Mucosa of gallbladder (tissue), 1 donor: ENCODE measurements at regions not wholly inside any gene's neighbourhood (a gene's known extent, or its start where the extent isn't known, plus 50 kb on each side); places are given as distances from the start of the nearest gene placed in this dataset.
A peak's percentile ranks its signal among the peaks of the same experiment; 100 is the strongest.

Source experiments
- DNase-seq: peaks from one replicate; pipeline ENCODE4 v3.0.0-alpha.2; 2020; ENCODE audit warnings: low spot score
- donor health status: DM: no; HTN: no; CAD: no.

- no peak for DNase-seq
Observed at GRCh38 chr7:148950806-148951205, 66.7 kb upstream of the EZH2 start.

GRCh38 chr7:148944935-148945934, 61.1 kb upstream of the EZH2 start:
- no peak for DNase-seq

GRCh38 chr7:148941598-148942275, 57.6 kb upstream of the EZH2 start:
- peak; percentile 30 for DNase-seq

- DNase-seq = peak; percentile 76
Observed at GRCh38 chr7:148940702-148941597, 56.9 kb upstream of the EZH2 start.

GRCh38 chr7:148939128-148939755, 55.2 kb upstream of the EZH2 start:
- no peak for DNase-seq

GRCh38 chr7:148935451-148935850, 51.4 kb upstream of the EZH2 start:
- DNase-seq = no peak
